ENCODE measurements at regions not wholly inside any gene's neighbourhood (a gene's known extent, or its start where the extent isn't known, plus 50 kb on each side); places are given as distances from the start of the nearest gene placed in this dataset.

- TF ChIP-seq HNF4A (CRISPR knock-in tag; IDR thresholded peaks at IDR 0.05): no peak
- no peak for TF ChIP-seq CTCF (CRISPR knock-in tag; IDR thresholded peaks at IDR 0.05)
- no peak for TF ChIP-seq POLR2G (IDR thresholded peaks at IDR 0.05; ENCODE audit: low read depth, low read length)
- no peak for TF ChIP-seq RFX5 (IDR thresholded peaks at IDR 0.05; ENCODE audit: low read depth, low read length)
- no peak for TF ChIP-seq PATZ1 (CRISPR knock-in tag; IDR thresholded peaks at IDR 0.05)
- TF ChIP-seq ISL2 (CRISPR knock-in tag; IDR thresholded peaks at IDR 0.05): no peak
- TF ChIP-seq FOXO4 (CRISPR knock-in tag; conservative IDR thresholded peaks at IDR 0.05): no peak
- TF ChIP-seq MAX (IDR thresholded peaks at IDR 0.05): no peak
- TF ChIP-seq SP4 (CRISPR knock-in tag; IDR thresholded peaks at IDR 0.05): no peak
- TF ChIP-seq POLR2A (IDR thresholded peaks at IDR 0.05; ENCODE audit: insufficient read depth in 1 of 2, low read depth in 2 of 2, low read length in 2 of 2): no peak
- TF ChIP-seq ARNTL (CRISPR knock-in tag; IDR thresholded peaks at IDR 0.05): no peak
- no peak for TF ChIP-seq TFAP4 (IDR thresholded peaks at IDR 0.05; ENCODE audit: borderline replicate concordance, low read depth)
- no peak for TF ChIP-seq TIGD3 (CRISPR knock-in tag; IDR thresholded peaks at IDR 0.05; ENCODE audit: borderline replicate concordance)
- no peak for TF ChIP-seq POLR2AphosphoS2 (IDR thresholded peaks at IDR 0.05; ENCODE audit: low read depth, low read length)
Observed at GRCh38 chr4:77268108-77268507, 111.1 kb downstream of the CCNG2 start.

Data from HepG2 (cell line).